GM12874 (cell line): ENCODE measurements at regions not wholly inside any gene's neighbourhood (a gene's known extent, or its start where the extent isn't known, plus 50 kb on each side); places are given as distances from the start of the nearest gene placed in this dataset.

ENCODE experiments used
- TF ChIP-seq, protein P1 (sequence below): IDR thresholded peaks from 2 replicates; pipeline ENCODE4 v1.5.1; 2011; ENCODE audit warnings: low read depth, mild to moderate bottlenecking, control low read depth, low read length, moderate library complexity; ENCODE audit not compliant: insufficient read depth

DNA sequence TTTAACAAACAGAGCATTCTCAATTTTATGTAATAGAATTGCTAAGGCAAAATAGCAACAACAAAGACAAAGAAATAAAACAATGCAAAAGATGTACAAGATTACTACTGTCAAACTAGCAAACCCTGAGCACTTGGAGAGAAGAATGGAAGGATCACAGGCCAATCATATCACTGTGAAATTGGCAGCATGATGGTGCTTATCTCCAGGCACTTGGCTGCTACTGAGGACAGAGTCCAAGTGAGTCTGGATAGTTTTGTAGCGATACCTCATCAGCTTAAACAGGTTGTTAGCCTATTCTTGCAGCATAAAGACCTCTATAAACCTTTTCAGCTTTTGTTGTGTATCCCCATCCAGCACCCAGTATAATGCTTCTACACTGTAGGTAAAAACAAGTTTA, 117.7 kb downstream of the C4orf33 start:
- TF ChIP-seq, protein P1, sequence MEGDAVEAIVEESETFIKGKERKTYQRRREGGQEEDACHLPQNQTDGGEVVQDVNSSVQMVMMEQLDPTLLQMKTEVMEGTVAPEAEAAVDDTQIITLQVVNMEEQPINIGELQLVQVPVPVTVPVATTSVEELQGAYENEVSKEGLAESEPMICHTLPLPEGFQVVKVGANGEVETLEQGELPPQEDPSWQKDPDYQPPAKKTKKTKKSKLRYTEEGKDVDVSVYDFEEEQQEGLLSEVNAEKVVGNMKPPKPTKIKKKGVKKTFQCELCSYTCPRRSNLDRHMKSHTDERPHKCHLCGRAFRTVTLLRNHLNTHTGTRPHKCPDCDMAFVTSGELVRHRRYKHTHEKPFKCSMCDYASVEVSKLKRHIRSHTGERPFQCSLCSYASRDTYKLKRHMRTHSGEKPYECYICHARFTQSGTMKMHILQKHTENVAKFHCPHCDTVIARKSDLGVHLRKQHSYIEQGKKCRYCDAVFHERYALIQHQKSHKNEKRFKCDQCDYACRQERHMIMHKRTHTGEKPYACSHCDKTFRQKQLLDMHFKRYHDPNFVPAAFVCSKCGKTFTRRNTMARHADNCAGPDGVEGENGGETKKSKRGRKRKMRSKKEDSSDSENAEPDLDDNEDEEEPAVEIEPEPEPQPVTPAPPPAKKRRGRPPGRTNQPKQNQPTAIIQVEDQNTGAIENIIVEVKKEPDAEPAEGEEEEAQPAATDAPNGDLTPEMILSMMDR, result no peak

DNA sequence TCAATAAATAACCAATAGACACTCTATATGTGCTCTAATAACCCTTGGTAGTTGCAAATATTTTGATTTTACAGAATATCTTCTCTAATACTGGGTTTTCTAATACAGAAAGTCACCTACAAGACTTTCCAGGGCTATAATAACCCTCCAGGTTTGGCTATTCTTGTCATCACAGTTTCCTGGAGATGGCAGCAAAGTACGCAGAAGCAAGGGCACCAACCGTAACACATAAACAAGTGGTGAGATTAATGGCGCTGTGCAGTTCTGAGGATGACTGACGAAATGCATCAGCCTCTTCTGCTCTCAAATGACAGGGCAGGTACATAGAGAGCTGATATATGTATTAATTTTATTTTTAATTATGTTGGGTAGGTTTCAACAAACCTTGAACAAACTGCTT, 122.4 kb downstream of the C4orf33 start:
- TF ChIP-seq, protein P1, result no peak

DNA sequence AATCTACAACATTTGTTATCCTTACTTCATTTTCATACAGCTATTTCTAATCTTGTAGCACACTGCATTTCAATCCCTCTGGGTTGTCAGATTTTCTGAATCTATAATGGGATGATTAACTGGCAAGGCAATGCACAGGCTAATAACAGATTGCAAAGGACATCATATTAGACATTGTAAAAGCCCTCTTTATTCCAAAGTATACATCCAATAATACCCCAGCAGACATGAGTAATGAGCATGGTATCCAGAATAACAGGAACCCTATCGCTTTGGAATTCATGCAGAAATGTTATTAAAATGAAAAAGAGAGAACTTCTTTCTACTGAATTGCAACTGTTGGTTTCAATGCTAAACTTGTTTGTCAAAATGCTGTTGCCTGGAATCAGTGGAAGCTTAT, 122.9 kb downstream of the C4orf33 start:
- TF ChIP-seq, protein P1, result no peak

DNA sequence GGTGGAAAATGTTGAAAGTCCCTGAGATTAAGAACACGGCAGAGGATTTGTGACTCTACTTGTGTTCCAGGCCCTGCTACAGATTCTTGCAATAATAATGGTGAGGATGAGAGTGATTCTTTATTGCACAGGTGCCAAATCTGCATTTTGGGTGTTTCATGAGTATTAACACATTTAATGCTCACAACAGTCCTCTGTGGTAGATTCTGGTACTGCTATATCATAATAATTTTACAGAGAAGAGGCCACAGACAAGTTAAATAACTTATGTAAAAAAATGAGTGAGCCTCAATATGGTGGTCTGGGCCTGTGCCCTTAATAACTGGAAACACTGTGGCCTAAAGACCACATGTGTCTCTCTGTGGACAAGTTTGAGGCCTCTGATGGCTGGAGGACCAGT, 124.3 kb downstream of the C4orf33 start:
- TF ChIP-seq, protein P1, result no peak

DNA sequence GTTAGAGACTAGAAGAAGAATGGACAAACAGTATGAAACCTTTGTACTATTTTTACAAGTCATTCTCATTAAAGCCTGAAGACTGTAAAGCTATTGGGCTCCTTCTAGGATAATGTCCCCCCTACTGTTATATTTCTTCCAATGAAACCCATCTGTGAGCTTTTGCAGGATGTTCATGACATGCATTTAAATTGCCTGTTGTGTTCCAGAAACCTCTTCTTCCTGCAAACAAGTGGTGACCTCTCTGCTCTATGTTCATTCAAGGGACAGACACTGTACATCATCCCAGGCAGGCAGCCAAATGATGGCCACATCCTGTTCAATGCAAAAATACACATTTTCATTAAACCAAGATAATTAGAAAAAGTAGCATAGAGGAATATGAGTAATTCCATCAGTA, 128.0 kb downstream of the C4orf33 start:
- TF ChIP-seq, protein P1, result no peak

DNA sequence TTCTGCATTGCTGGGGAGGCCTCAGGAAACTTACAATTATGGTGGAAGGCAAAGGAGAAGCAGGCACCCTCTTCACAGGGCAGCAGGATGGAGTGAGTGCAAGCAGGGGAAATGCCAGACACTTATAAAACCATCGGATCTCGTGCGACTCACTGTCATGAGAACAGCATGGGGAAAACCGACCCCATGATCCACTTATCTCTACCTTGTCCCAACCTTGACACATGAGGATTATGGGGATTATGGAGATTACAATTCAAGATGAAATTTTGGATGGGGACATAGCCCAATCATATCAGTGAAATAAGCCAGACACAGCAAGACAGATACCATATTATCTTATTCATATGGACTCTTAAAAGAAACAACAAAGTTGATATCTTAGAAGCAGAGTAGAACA, 134.9 kb downstream of the C4orf33 start:
- TF ChIP-seq, protein P1, result no peak

DNA sequence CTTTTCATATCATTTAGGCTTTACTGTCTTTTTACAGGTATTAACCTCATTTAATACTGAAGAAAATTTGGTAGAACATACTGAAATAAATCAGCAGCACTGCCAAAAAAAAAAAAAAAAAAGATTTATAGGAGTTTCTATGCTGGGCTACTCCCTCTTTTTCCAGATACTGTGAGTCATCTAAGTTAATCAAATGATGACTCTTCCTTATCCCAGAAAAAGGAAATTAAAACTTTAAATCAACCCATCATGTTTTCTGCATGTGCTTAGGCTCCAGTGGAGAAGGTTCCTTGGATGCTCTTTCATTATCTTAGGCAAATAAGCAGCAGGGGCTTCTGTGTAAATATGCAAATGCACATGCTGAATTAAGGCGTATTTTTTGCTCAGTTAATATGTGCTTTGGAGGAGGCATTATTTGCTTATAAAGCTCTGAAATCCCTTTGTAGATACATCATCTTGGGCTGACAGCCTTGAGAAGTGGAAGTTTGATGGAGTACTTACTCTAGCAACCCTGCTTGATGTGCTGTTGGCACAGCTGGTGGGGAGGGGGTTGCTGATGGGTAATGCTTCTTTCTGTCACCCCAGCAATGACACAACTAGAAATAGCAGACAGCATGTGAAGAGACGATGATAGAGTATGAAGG, 136.1 kb downstream of the C4orf33 start:
- TF ChIP-seq, protein P1, result no peak
